Prostate gland (tissue), 2 donors: ENCODE measurements at regions not wholly inside any gene's neighbourhood (a gene's known extent, or its start where the extent isn't known, plus 50 kb on each side); places are given as distances from the start of the nearest gene placed in this dataset.

Experiments
- POLR2A ChIP-seq: fragments of 450-650 bp; IDR thresholded peaks from one replicate; pipeline ENCODE4 v1.6.1; 2016; ENCODE audit warnings: antibody characterized with exemption, mild to moderate bottlenecking
- POLR2AphosphoS5 ChIP-seq: sonication (generic); formaldehyde crosslinking; IDR thresholded peaks from one replicate; pipeline ENCODE4 v1.6.1; 2017; ENCODE audit warnings: antibody characterized with exemption
- TF ChIP-seq, protein P1 (sequence below), 4 experiments: fragments of 200-600 bp in 2 of 4; fragments of 450-650 bp in 2 of 4; sonication (generic) in 2 of 4; IDR thresholded peaks; 1 replicate in 3 of 4; 2 replicates in 1 of 4; pipeline ENCODE4 v1.5.1; 2016 to 2019; ENCODE audit warnings: antibody characterized with exemption in 4 of 4, mild to moderate bottlenecking in 2 of 4, moderate library complexity in 2 of 4

DNA sequence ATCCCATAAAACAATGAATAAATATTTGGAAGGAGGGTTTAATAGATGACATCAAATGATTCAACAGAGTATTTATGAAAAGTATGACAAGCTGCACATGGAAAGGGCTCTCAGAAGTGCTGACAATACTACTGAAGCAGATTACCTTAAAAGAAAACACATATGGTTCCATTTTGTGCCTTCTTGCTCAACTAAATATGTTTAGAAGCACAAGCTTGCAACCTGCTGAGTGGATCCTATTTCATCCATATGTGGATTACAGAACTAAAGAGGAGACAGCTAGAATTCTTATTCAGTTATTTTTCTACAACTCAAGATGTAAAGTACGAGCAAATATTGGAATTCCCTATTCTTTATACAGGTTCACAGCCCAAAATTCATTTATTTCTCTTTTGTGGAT is 340.6 kb downstream of the TFEC start:
- TF ChIP-seq, protein P1, sequence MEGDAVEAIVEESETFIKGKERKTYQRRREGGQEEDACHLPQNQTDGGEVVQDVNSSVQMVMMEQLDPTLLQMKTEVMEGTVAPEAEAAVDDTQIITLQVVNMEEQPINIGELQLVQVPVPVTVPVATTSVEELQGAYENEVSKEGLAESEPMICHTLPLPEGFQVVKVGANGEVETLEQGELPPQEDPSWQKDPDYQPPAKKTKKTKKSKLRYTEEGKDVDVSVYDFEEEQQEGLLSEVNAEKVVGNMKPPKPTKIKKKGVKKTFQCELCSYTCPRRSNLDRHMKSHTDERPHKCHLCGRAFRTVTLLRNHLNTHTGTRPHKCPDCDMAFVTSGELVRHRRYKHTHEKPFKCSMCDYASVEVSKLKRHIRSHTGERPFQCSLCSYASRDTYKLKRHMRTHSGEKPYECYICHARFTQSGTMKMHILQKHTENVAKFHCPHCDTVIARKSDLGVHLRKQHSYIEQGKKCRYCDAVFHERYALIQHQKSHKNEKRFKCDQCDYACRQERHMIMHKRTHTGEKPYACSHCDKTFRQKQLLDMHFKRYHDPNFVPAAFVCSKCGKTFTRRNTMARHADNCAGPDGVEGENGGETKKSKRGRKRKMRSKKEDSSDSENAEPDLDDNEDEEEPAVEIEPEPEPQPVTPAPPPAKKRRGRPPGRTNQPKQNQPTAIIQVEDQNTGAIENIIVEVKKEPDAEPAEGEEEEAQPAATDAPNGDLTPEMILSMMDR (IDR thresholded peaks at IDR 0.05), result no peak
- TF ChIP-seq POLR2A (no peak), POLR2AphosphoS5 (no peak)
